Islet of Langerhans (tissue), 1 donor: ENCODE measurements at regions not wholly inside any gene's neighbourhood (a gene's known extent, or its start where the extent isn't known, plus 50 kb on each side); places are given as distances from the start of the nearest gene placed in this dataset.

Experiments used
- FAIRE-seq: peaks from one replicate; lab custom pipeline; 2011; peaks lifted over from hg19 to GRCh38; lab: Jason Lieb, UNC

DNA sequence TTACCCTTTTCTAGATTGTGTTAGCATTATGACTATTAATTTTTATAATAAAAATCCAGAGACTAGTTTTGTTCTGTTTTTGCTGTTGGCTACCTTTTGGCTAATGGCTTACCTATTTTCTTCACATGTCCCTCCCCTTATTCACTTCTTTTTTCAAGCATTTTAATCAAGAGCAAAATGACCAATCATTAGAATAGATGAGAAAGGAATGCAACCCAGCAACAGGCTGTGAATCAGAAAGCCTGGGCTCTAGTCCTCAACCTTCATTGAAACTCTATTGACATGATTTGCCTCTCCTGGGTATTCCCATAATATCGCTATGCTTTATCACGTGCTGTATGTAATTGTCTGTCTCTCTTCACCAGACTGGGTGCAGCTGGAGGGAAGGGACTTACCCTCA, 370.1 kb downstream of the IRS1 start:
- no peak for FAIRE-seq

DNA sequence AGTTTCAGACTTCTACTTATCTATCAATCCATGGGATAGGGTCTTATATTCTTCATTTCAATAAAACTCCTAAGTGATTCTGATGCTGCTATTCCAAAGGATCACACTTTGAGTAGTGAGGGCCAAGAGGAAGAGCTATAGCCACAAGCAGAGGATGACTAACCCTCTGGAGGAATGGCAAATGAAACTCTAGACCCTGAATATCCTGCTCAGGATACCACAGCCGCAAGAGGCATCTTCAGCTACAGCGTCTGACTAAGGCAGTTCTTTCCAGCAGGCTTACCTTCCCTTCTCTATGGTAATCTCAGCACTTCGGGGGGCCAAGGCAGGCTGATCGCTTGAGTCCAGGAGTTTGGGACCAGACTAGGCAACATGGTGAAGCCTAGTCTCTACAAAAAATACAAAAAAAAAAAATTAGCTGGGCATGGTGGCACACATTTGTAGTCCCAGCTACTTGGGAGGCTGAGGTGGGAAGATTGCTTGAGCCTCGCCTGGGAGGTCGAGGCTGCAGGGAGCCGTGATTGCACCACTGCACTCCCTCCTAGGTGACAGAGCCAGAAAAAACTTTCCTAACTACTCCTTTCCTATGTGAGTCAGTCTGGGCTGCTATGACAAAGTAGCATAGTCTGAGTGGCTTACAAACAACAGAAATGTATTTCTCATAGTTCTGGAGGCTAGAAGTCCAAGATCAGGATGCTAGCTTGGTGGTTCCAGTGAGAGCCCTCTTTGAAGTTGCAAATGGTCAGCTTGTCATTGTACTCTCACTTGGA, 371.9 kb downstream of the IRS1 start:
- no peak for FAIRE-seq

DNA sequence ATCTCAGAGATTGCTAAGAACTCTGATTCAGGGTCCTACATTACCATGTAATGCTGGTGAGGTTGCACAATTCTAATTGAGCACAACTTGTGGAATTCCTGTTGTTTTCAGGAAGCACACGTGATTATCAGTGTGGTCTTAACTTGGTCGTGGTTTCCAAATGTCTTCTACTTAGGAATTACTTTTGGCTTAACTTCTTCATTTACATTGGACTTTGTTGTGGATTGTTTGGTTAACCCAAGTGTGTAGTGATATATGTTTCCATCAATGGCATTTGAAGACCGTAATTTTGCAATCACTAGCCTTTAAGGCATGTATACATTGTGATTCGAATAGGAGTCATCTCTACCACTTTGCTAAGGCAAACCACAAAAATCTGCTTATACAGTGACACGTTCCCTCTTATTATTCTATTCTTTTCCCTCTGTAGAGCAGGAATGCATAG, 373.3 kb downstream of the IRS1 start:
- no peak for FAIRE-seq

DNA sequence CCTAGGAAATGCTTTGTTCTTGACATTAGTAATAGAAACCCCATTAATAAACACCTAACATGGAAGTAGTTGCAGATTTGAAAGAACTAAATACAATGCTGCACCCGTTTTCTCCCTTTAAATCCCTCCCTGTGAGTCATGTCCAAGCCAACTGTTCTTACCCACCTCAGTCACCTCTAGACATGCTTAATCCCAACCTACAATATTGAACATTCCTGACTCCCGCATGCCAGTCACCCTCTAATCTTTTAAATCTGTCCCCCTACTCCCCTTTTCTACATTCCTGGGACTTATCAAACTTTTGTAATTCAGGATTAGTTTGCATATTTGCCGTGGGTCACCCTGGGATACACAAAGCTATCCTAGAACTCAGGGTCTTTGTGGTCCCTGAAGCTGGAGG, 374.6 kb downstream of the IRS1 start:
- FAIRE-seq = no peak

DNA sequence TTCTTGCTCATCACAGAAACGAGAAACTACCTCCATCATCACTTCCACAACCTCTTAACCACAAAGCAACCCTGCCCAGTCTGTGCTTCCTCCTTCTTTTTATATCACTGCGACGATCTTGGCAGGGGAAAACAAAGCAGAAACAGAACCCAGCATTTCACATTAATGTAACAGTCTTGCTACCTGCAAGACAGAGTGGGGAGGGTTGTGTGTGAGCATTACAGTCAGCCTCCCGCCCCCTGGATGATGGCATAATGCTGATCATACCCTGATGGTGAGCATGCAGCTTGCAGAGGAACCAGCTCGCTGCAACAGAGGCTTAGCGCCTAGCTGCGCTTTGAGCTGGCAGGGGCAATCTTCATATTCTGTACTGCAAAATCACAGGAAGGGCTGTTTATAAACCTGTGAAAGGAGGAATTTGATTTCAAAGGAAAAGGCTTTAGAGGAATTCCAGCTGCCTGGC, 376.1 kb downstream of the IRS1 start:
- FAIRE-seq = no peak

GRCh38 chr2:226420646-226421045, 379.0 kb downstream of the IRS1 start:
- no peak for FAIRE-seq

GRCh38 chr2:226418521-226418920, 381.1 kb downstream of the IRS1 start:
- FAIRE-seq = no peak

- FAIRE-seq = no peak
Measured at GRCh38 chr2:226414335-226414734, 385.3 kb downstream of the IRS1 start.

DNA sequence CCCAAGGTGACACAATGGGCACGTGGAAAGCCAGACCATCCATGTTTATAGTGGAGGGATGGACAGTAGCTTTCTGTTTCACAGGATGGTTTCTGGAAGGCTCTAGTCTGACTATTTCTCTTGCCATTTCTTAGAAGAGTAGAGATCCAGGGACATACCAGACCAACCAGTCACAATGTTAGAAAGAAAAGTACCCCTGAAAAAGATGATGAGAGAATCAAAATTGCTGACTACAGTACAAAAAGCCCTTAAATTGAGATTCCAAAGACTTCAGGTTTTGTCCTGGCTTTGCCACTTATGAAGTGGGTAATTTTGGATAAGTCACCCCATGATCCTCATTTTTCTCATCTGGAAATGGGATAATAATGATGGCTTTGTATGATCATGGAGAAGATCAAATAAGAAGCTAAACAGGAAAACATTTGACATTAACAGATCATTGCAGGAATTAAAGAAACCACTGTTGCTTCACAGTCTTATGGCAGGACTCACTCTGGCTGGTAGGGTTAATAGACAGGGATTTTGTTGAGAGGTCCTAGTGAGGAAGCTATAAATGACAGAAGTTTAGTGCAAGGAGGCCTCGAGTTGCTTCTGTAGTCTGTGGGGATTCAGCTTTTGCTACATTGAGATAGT, 386.0 kb downstream of the IRS1 start:
- no peak for FAIRE-seq

GRCh38 chr2:226411727-226412360, 387.8 kb downstream of the IRS1 start:
- FAIRE-seq = no peak

DNA sequence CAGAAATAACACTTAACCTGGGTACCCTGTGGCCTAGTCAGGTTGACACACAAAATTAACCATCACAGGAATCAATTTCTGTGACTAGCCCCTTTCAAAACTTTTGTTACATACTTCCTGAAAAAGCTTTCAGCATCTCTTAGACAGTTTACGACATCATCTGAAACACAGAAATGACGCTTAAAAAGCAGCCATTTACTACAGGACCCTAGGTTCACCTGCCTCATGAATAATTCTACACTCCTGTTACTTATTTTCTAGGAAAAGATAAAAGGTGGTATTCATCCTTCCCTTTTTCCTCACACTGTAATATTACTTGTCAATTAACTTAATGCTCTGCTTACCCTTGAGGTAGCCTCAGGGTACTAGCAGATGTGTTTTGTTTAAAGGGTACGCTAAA, 388.4 kb downstream of the IRS1 start:
- no peak for FAIRE-seq

- FAIRE-seq = no peak
Measured at GRCh38 chr2:226410247-226410835, 389.3 kb downstream of the IRS1 start.

GRCh38 chr2:226409134-226409533, 390.5 kb downstream of the IRS1 start:
- no peak for FAIRE-seq

DNA sequence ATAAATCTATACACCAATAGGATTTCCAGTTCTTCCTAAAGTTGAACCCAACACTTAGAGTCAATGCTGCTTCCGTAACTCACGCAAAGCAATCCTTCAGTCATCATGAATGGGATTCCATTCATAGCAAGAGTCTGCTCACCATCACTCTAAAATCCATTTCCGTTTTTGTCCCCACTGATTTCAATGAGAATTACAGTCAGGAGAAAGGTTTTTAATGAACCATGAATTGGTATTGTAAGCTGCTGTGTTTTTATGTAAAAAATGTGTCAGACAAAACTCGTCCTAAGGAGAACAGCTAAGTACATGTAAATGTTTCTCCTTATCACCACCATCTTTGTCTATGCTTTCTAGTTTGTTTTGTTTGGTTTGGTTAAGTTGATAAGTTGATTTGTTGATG, 391.5 kb downstream of the IRS1 start:
- FAIRE-seq = no peak

GRCh38 chr2:226407135-226407534, 392.5 kb downstream of the IRS1 start:
- FAIRE-seq = peak; percentile 17

GRCh38 chr2:226405465-226405864, 394.2 kb downstream of the IRS1 start:
- FAIRE-seq = no peak

- FAIRE-seq = peak; percentile 70
Measured at GRCh38 chr2:226403369-226403768, 396.3 kb downstream of the IRS1 start.

- no peak for FAIRE-seq
Measured at GRCh38 chr2:226399006-226399405, 400.6 kb downstream of the IRS1 start.

- no peak for FAIRE-seq
Measured at GRCh38 chr2:226398580-226398979, 401.0 kb downstream of the IRS1 start.

GRCh38 chr2:226396541-226396940, 403.1 kb downstream of the IRS1 start:
- FAIRE-seq = no peak

DNA sequence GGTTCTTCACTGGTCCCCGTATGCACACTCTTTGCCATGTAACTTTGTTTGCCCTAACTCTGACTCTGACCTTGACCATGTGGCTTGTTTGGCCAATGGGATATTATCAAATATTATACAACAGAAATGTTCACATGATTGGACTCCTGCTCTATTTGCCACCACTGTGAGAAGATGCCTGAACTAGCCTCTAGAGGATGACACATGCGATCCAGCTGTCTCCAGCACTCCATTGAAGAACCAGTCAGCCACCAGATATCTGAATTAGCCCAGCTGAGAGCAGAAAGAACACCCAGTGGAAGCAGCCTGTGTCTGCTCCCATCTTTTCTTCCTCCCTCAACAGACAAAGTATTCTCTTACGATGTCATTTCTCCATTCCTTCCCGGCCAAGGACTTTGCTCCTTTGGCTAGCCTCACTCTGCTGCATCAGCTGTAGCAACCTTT, 412.1 kb downstream of the IRS1 start:
- no peak for FAIRE-seq

DNA sequence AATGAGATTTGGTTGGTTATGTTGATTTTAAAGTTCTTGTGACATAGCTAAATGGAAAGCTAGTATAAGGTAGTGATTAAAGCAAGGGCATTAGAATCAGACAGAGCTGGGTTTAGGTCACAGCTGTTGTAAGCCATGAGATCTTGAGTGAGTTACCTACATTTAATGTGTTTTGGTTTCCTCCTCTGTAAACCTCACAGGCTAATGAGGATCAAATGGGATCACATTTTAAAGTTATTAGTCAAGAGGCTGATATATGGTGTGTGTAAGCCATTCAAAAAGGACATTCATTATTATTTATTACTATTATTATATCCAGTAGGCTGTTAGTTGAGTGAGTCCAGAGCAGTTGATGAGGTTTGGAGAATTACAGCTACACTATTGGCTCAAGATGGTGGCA, 416.2 kb downstream of the IRS1 start:
- FAIRE-seq = no peak

GRCh38 chr2:226380679-226381078, 418.9 kb downstream of the IRS1 start:
- no peak for FAIRE-seq
